ENCODE measurements at regions not wholly inside any gene's neighbourhood (a gene's known extent, or its start where the extent isn't known, plus 50 kb on each side); places are given as distances from the start of the nearest gene placed in this dataset.
"Not testable (repeated sequence)": the region's sequence is repeated elsewhere in the genome, so short reads cannot be mapped to it uniquely, and the experiment has no call there.

DNA sequence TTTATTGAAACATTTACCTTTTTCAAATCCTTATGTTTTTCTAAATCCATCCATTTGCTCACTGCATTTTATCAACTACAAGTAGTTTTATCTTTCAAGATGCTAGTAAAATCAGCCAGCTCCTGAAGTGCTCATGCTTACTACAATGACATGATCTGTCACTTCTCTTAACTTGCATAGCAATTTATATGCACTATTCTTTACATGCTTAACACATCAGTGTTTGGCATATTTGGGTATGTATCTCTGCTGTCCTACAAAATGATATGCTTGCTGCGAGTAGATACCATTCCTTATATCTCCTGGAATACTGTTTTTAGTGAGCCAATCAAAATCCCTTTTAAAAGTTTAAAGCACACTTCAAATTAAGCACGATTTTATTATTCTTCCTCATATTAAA is 2726.8 kb downstream of the PCDH7 start:
- no peak for FAIRE-seq

DNA sequence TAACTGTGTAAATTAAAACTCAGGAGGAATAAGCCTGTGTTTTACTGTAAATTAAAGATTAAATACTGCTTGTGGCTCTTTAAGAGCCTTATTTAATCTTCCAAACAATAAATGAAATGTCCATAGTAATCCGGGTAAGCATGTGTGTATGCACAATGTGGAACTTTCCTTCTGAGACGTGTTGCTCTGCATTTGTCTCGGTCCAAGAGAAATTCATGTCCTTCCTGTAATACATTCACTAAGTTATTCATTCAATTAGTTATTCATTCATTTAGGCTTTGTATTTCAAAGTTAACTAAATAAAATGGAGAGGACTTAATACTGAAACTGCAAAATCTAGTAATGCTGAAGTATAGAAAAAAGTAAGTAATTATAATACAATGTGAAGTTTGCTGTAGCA is 2728.8 kb downstream of the PCDH7 start:
- FAIRE-seq, result no peak

DNA sequence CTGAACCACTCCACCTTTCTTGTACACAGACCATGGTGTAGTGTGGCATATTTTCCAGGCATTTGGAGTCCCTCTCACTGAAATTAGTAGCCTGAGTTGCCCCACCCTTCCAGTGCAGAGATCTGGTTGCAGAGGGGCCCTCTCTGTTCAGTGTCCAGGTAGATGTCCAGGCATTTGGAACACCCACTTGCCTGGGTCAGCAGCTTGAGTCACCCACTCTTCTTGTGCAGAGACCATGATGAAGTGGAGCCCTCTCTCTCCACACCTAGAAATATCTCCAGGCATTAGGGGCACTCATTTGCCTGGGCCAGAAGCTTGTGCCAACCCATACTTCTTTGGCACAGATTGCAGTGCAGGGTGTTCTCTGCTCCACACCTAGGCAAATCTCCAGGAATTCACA is 2733.3 kb downstream of the PCDH7 start:
- FAIRE-seq, result no peak

DNA sequence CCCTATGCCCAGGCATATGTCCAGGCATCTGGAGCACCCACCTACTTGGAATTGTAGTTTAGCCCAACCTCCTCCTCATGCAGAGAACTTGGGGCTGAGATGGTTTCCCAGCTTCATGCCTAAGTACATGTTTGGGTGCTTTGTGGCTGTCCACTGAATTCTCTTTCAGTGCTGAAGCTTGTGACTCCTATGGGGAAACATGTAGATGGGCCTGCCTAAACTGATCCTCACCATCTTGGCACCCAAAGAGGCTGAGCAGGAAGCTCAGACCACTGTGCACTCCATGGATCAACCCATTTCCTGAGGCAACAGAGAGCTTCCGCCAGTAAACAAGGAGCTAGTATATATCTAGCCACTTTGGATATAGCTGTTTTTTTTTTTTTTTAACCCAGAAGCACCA is 2733.7 kb downstream of the PCDH7 start:
- FAIRE-seq, result no peak

DNA sequence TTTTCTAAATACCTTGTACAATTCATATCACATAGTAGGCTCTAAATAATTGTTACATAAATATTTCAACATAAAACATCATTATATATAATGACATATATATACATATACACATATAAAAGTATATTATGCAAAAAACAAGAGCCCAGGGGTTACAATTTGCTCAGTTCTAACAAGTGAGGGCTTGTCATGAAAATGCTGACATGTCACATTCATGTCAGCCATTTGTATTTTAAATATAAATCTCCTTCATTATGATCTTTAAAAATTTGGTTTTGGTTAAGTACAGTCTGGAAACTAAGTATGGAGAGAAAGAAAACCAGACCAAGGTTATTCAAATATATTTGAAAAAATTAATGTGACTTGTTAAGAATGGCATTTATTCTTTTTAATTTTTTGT is 2745.4 kb downstream of the PCDH7 start:
- no peak for FAIRE-seq

DNA sequence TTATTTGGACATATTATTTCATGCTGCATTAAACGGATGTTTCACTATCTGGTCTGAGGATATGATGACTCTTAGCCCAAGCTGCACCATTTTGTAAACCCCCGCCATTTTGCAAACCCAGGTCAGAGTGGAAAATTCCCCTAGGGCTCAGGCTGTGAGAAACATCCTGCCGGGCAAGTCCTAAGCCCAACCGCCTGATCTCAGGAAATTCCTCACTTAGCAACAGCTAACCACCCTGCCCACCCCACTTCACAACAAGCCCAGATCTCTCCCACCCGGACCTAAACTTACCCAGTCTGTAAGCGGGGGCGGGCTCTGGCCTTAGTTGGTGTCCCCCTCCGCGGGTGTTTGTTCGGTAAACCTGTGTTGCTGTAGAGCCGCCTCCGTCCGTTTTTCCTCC is 2747.1 kb downstream of the PCDH7 start:
- no peak for FAIRE-seq

DNA sequence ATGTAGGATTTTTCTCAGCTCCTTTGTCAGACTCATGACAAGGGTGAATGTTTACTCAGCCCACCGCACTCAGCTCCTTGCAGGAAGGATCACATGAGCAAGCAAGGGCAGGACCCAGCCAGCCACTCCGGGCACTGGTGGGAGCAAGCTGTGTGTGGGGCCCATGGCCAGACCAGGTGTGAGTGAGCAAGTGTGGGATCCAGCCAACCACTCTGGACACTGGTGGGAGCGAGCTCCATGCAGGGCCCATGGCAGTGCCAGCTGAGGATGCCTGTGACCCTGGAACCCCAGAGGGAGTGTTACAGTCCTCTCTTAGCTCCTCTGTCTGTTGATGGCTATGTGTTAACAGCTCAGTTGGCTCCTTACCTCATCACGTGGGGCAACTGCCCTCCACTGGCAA is 2750.6 kb downstream of the PCDH7 start:
- FAIRE-seq, result no peak

DNA sequence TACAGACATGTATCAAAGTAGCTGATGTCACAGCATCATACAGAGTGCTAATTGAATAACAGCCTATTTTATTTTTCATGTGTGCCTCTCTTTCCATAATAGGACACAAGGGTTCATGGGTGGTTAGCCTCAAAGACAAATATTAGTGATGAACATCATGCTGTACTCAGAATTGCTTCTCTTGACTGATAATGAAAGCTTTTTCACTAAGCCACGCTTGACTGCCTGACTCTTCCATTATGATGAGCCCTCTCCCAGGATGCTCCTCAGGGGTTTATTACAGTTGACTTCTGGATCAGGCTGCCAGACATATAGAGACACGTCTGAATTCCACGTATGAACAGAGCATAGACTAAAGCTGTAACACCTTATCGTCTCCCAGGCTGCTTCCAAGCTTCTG is 2757.5 kb downstream of the PCDH7 start:
- no peak for FAIRE-seq

DNA sequence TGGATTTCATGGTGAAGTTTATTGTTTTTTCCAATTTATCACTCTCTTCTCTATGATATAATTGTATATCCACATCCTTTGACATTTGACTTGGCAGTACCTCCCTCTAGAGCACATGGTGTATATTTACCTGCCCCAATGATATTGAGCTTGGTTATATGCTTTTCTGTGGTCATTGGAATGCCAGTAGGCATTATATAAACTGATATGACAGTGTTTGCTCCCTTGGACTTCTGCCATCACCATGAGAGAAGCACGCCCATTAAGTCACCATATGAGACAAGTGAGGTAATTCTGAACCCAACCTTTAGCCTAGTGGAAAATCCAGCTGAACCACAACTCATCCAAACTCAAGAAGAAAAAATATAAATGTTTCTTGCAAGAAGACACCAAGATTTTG is 2761.5 kb downstream of the ARAP2 start:
- FAIRE-seq, result no peak

DNA sequence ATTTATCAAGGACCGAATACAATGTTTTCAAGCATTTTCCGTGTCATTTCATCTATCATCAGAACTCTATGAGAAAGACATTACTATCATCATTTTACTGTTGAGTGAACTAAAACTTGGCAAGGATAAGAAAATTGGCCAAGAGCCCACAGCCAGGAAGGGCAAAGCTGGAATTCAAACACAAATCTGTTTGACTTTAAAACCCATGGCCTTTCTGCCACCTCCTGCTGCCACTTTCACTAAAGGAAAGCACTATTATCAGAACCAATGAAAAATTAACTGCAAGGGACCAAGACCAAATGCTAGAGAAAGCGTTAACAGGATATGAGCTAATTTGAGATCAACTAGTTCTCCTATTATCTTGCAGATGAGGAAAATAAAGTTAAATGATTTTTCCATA is 2759.2 kb downstream of the ARAP2 start:
- FAIRE-seq, result no peak

DNA sequence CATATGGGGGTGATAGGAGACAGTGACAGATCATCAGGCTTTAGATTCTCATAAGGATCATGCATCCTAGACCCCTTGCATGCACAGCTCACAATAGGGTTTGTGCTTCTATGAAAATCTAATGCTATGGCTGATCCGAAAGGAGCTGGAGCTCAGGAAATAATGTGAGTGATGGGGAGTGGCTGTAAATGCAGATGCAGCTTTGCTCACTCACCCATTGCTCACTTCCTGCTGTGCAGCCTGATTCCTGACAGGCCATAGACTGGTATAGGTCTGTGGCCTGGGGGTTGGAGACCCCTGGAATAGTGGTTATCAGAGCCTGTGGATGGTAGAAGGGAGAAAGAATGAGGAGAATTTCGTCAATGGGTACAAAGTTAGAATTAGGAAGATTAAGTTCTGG is 2751.1 kb downstream of the ARAP2 start:
- FAIRE-seq, result no peak

DNA sequence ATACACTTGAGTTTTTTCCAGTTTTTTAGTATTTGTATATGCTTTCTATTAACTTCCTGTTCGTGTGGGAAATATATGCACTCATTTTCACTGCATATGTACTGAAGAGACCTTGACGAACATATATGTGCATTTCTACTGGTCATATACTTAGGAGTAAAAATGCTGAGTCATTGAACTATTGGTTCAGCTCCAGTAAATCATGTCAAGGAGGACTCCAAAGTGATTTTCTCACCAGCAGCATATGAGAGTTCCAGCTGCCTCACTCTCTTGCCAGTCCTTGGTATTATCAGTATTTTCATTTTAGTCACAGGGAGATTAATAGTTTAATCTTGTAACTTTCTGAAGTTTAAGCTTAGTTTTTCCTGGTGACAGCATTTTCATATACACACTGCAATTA is 2750.2 kb downstream of the ARAP2 start:
- FAIRE-seq, result no peak

DNA sequence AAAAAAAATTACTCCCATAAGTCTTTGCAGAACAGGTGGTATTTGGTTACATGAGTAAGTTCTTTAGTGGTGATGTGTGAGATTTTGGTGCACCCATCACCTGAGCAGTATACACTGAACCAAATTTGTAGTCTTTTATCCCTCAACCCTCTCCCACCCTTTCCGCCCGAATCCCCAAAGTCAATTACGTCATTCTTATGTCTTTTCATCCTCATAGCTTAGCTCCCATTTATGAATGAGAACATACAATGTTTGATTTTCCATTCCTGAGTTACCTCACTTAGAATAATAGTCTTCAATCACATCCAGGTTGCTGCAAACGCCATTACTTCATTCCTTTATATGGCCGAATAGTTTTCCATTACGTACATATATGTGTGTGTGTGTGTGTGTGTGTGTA is 2742.7 kb downstream of the ARAP2 start:
- not testable (repeated sequence) for FAIRE-seq

DNA sequence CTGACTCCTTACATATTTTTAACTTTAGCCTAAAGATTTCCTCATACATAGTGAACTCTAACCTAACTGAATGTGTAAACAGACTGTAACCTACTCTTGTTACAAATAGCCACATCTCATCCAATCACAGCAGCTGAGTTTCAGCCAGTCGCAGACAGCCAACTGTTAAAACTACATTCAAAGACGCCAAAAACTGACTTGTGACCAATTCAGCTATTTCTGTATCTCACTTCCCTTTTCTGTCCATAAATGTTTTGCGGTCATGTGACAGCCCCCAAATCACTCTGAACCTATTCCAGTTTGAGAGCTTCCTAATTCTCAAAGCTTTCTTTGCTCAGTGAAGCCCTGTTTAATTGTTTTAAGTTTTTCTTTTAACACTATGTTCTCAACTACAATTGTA is 2731.9 kb downstream of the ARAP2 start:
- FAIRE-seq, result no peak

DNA sequence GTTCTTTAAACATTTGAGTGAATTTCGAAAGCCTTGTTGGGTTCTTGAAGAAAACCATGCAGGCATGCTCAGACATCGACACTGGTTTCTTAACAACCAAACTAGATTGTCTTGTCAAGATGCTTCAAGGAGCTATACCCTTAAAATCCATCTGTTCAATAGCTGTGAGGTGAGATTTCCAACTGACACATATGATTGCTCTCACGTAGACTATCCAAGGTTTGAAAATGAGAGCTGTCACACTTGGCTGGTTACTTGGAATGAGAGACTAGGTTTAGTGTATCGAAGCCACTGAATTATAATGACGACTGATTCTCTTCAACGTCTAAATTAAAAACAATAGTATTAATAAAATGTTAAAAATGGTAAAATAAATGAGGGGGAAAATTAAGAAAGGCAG is 2725.5 kb downstream of the ARAP2 start:
- no peak for FAIRE-seq

DNA sequence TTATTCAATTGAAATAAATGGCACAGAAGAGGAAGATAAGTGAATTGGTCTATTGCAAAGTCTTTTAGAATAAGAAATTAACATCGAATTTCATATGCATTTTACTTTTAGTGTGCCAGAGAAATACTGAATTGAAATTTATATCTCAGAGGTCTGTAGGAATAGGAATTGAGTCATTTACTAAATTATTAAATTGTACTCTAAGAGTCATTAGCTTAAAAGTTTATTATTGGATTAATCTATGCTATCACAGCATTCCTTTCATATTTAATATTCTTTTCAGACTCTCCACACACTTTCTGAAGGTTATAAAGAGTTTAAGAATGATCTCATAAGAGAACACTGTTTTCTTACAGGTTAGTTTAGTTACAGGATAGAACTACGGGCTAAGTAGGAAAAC is 2711.5 kb downstream of the ARAP2 start:
- no peak for FAIRE-seq

DNA sequence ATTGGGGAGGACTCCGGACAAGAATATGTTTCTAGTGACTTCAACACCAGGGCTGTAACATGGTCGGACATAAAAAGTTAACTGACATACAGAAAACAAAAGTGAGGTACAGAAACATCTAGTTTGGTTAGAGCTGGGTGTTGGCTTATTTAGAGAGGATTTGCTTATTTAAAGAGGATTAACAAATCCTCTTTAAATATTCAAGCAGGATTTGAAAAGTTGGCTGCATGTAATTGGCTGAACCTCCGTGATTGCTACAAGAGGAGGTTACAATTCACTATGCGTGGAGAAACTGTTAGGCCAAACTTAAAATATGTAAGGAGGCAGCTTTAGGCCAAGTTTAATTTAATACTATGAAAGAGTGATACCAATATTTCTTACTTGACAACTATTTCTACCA is 2707.4 kb downstream of the ARAP2 start:
- FAIRE-seq, result no peak

DNA sequence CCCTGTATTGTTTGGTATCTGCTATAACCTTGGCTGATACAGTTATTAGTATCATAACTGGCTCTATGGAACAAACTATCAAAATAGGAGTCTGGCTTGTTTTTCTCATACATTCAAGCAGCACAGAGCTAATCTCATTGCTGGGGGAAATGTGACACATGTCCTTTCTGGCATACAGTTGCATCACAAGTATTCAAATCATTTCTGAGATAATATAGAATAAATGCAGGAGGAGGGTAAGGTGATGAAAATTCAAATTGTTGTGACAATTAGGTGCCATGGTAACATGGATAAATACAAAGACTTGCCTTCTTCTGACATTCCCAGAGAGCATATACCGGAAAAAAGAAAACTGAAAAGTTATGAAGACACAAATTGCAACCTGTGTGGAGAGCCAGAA is 2706.8 kb downstream of the ARAP2 start:
- FAIRE-seq, result no peak

DNA sequence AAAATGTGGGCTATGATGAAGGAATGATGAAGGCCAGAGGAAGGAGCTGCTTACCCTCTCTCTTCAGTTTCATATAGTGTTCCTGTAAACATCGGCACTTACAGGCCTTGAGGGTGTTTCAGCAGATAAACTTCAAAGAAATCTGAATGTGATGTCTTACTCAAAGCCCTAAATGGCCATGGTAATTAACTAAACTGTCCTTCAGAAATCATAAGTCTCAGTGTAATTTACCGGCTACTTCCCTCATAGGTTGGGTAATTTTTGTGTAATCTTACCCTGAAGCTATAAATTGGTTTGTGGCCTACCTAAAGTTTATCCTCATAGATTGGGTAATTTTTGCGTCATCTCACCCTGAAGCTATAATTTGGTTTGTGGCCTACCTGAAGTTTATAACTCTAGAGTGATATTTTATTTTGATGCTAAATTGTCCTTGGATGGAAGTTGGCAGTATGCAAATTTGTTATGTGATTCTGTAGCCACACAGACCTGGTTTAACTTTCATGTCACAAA is 2700.3 kb downstream of the ARAP2 start:
- FAIRE-seq, result no peak

DNA sequence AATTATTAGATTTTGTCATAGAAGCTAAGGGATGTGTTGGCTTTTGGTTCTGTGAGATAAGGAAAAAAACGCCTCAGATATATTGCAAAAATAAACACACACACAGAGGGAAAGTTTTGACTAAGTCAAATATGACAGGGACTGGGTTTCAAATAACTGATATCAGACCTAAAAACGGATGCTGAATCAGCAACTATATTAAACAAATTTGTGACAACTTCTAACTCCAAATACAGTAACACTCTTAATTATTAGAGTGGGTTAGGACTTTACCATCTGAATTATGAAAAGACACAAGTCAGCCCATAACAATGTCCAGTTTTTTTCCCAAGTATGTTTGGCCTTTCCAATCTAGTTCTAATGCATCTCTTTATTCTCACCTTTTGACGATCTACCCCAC is 2693.1 kb downstream of the ARAP2 start:
- FAIRE-seq, result no peak

DNA sequence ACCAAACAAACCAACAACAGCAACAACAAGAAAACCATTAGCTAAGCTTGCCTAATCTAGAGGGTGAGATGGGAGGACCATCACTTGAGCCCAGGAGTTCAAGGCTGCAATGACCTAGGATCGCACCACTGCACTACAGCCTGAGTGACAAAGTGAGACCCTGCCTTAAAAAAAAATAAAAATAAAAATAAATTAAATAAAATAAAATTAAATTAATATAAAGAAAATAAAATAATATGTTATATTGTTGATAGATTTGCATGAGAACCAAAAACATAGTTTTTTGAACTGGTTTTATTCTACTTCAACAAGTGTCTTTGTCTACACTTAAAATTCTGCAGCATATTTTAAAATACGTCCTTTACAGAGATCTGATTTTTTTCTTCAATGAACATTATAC is 2683.1 kb downstream of the ARAP2 start:
- no peak for FAIRE-seq

DNA sequence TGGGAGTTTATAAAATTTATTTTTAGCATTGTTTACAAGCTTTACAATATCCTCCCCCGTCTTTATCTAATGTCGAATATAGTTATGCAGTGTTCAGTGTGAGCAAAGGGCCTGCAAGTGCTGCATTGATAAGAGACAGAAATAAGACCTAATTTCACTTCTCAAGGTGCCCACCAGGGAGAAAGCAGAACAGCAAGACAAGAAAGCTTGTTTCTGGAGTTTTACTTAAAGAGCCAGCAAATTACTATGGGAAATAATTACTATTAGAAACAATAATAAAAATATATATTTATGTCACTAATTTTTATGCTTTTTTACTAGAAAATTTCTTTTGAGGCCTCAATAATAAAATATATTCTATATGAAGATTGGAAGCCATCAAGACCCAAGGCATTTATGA is 2677.7 kb downstream of the ARAP2 start:
- no peak for FAIRE-seq

DNA sequence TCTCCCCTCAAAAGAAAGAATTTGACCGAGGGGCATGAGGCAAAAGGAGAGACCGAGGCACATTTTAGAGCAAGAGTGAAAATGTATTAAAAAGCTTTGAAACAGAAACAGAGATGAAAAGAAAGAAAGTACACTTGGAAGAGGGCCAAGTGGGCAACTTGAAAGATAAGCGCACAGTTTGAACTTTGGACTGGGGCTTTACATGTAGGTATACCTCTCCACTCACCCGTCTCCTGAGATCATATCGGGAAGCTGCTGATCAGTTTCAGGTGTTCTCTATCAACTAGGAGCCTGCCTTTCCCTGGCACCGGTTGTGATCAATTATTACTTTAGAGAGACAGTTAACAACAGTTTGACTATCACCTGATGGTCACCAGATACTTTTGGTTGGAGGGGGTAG is 2666.5 kb downstream of the ARAP2 start:
- FAIRE-seq, result no peak

DNA sequence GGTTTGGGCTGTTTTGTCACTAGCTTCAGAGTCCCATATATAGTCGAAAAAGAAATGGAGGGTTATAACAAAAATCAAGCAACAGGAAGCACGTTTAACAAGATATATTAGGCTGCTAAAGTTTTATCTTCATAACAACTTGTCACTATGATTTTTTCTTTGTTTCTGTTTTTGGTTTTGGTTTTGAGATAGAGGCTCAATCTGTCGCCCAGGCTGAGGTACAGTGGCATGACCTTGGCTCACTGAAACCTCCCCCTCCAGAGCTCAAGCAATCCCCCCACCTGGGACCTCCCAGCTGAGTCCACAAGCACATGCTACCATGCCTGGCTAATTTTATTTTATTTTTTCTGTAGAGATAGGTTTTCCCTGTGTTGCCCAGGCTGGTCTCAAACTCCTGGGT is 2664.4 kb downstream of the ARAP2 start:
- no peak for FAIRE-seq

DNA sequence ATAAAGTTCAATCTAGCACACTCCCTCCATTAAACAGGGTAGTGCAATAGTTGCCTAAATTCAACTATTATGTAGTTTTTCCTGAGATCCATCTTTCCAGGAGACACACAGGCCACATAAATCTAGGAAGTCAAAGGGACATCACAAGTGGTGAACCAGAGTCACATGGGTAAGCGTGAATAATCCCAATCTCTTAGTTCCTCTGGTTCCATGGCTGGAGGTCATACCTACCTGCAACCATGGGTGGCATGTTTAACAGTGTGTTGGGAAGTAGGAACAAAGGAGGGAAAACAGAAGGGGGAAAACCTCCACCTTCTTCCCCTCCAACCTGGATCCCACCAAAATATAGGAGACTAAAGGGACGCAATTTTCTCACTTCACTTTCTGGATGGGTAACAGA is 2651.6 kb downstream of the ARAP2 start:
- FAIRE-seq, result no peak

DNA sequence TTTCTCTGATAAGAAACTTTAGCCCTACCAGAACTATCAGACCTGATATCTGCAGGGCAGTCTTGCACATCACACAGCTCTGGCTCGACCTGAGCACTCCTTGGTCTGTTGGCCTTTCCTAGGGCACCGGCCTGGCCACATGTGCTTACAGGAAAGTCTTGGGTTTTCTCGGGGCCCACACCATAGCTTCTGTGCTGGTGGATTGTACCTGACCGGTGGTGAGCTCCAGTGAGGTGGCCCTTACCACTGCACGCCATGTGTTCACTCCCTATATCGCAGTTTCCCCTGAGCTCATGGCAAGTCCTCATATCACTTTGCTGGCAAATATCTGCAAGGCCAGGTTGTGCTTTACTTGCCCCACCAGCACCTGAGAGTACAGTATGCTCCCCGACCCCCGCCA is 2637.4 kb downstream of the ARAP2 start:
- FAIRE-seq, result no peak
